HPDE6-E6E7 (cell line): ENCODE measurements at regions not wholly inside any gene's neighbourhood (a gene's known extent, or its start where the extent isn't known, plus 50 kb on each side); places are given as distances from the start of the nearest gene placed in this dataset.
"Not testable (repeated sequence)": the region's sequence is repeated elsewhere in the genome, so short reads cannot be mapped to it uniquely, and the experiment has no call there.

ENCODE experiments used
- DNase-seq: peaks from one replicate; pipeline ENCODE4 v3.0.0; 2011; ENCODE audit warnings: missing footprints; ENCODE audit errors: extremely low spot score

GRCh38 chr9:111276431-111277128 is 53.4 kb downstream of the OR2K2 start:
- no peak for DNase-seq

- DNase-seq: no peak
Observed at GRCh38 chr9:111274737-111275136, 55.3 kb downstream of the OR2K2 start.

GRCh38 chr9:111272581-111272980 is 57.4 kb downstream of the OR2K2 start:
- no peak for DNase-seq

- no peak for DNase-seq
Observed at GRCh38 chr9:111271481-111272080, 58.4 kb downstream of the OR2K2 start.

GRCh38 chr9:111271047-111271446 is 59.0 kb downstream of the OR2K2 start:
- no peak for DNase-seq

- DNase-seq: not testable (repeated sequence)
Observed at GRCh38 chr9:111266024-111266423, 64.0 kb downstream of the OR2K2 start.

GRCh38 chr9:111263116-111263515 is 66.9 kb downstream of the OR2K2 start:
- no peak for DNase-seq

GRCh38 chr9:111258875-111259271 is 71.2 kb downstream of the OR2K2 start:
- no peak for DNase-seq

- no peak for DNase-seq
Observed at GRCh38 chr9:111258209-111258874, 71.7 kb downstream of the OR2K2 start.

GRCh38 chr9:111253742-111254437 is 76.1 kb downstream of the OR2K2 start:
- DNase-seq: no peak

GRCh38 chr9:111250875-111251842 is 78.9 kb downstream of the OR2K2 start:
- DNase-seq: no peak

- no peak for DNase-seq
Observed at GRCh38 chr9:111237447-111237846, 92.6 kb downstream of the OR2K2 start.

- no peak for DNase-seq
Observed at GRCh38 chr9:111236332-111236731, 93.7 kb downstream of the OR2K2 start.

- no peak for DNase-seq
Observed at GRCh38 chr9:111233963-111234362, 96.1 kb downstream of the OR2K2 start.

- no peak for DNase-seq
Observed at GRCh38 chr9:111232997-111233790, 96.8 kb downstream of the OR2K2 start.

- DNase-seq: no peak
Observed at GRCh38 chr9:111231801-111232580, 98.0 kb downstream of the OR2K2 start.

- DNase-seq: no peak
Observed at GRCh38 chr9:111222757-111223156, 107.3 kb downstream of the OR2K2 start.

- no peak for DNase-seq
Observed at GRCh38 chr9:111212874-111213273, 117.2 kb downstream of the OR2K2 start.

GRCh38 chr9:111198936-111199335 is 131.1 kb downstream of the OR2K2 start:
- DNase-seq: no peak

- no peak for DNase-seq
Observed at GRCh38 chr9:111197256-111197655, 132.8 kb downstream of the OR2K2 start.
